BE2C (cell line): ENCODE measurements at regions not wholly inside any gene's neighbourhood (a gene's known extent, or its start where the extent isn't known, plus 50 kb on each side); places are given as distances from the start of the nearest gene placed in this dataset.

Source experiments
- DNase-seq: peaks from one replicate; pipeline ENCODE4 v3.0.0-alpha.2; 2020
- H3K27me3 ChIP-seq: fragments of 250-450 bp; sonication (Bioruptor Pico); 2 replicates; pipeline ENCODE4 v1.5.1; 2020; ENCODE audit warnings: mild to moderate bottlenecking
- H3K36me3 ChIP-seq: fragments of 250-450 bp; sonication (Bioruptor Pico); 2 replicates; pipeline ENCODE4 v1.5.1; 2020; ENCODE audit warnings: mild to moderate bottlenecking
- H3K4me1 ChIP-seq: fragments of 250-450 bp; sonication (Bioruptor Pico); 2 replicates; pipeline ENCODE4 v1.5.1; 2020
- H3K4me3 ChIP-seq: 2 replicates; pipeline ENCODE4 v1.5.1; 2011; ENCODE audit warnings: low read depth, low read length
- H3K9me3 ChIP-seq: fragments of 250-450 bp; sonication (Bioruptor Pico); 2 replicates; pipeline ENCODE4 v1.5.1; 2020
- CTCF ChIP-seq: IDR thresholded peaks from 2 replicates; pipeline ENCODE4 v1.5.1; 2012; ENCODE audit warnings: mild to moderate bottlenecking, low read depth, low read length

GRCh38 chr14:34029921-34030334 lies 79.1 kb upstream of the EGLN3 start:
- TF ChIP-seq CTCF, result no peak
- H3K4me3 ChIP-seq, result no peak overlapping the region
- DNase-seq, result no peak
- peaks cover 11% of the 10 kb centered on the region for H3K4me1 ChIP-seq
- no peaks in the 10 kb centered on the region for H3K27me3 ChIP-seq
- no peaks in the 10 kb centered on the region for H3K36me3 ChIP-seq
- H3K9me3 ChIP-seq, result no peaks in the 10 kb centered on the region

GRCh38 chr14:34027990-34028495 lies 77.2 kb upstream of the EGLN3 start:
- Histone ChIP-seq H3K4me1 (peaks cover 6% of the 10 kb centered on the region), H3K4me3 (no peak overlapping the region), H3K9me3 (no peaks in the 10 kb centered on the region), H3K36me3 (no peaks in the 10 kb centered on the region), H3K27me3 (no peaks in the 10 kb centered on the region)
- DNase-seq, result no peak
- no peak for TF ChIP-seq CTCF

- DNase-seq, result no peak
- TF ChIP-seq CTCF, result no peak
- H3K9me3 ChIP-seq, result no peaks in the 10 kb centered on the region
- no peaks in the 10 kb centered on the region for H3K27me3 ChIP-seq
- no peak overlapping the region for H3K4me3 ChIP-seq
- no peaks in the 10 kb centered on the region for H3K36me3 ChIP-seq
- H3K4me1 ChIP-seq, result peaks cover 6% of the 10 kb centered on the region
These were observed 76.5 kb upstream of the EGLN3 start for GRCh38 chr14:34027130-34027989.

GRCh38 chr14:34025325-34026017 lies 74.6 kb upstream of the EGLN3 start:
- no peak for TF ChIP-seq CTCF
- no peaks in the 10 kb centered on the region for H3K27me3 ChIP-seq
- no peaks in the 10 kb centered on the region for H3K36me3 ChIP-seq
- DNase-seq, result no peak
- H3K4me3 ChIP-seq, result no peak overlapping the region
- no peaks in the 10 kb centered on the region for H3K9me3 ChIP-seq
- no peaks in the 10 kb centered on the region; the same call in 1 of the 2 replicates for H3K4me1 ChIP-seq

GRCh38 chr14:34024768-34025144 lies 73.9 kb upstream of the EGLN3 start:
- H3K9me3 ChIP-seq, result no peaks in the 10 kb centered on the region
- no peak for TF ChIP-seq CTCF

More at GRCh38 chr14:34024768-34025144, 73.9 kb upstream of the EGLN3 start:
- H3K27me3 ChIP-seq, result no peaks in the 10 kb centered on the region
- no peak overlapping the region for H3K4me3 ChIP-seq
- no peaks in the 10 kb centered on the region; the same call in 1 of the 2 replicates for H3K4me1 ChIP-seq
- DNase-seq, result no peak
- no peaks in the 10 kb centered on the region for H3K36me3 ChIP-seq
